ENCODE measurements at regions not wholly inside any gene's neighbourhood (a gene's known extent, or its start where the extent isn't known, plus 50 kb on each side); places are given as distances from the start of the nearest gene placed in this dataset.

- Mint-ChIP-seq H3K9me3 (ENCODE audit: low read depth) (no peaks in the 10 kb centered on the region), H3K27me3 (ENCODE audit: low read depth) (peaks cover 5% of the 10 kb centered on the region), H3K36me3 (ENCODE audit: low read depth) (peaks cover 2% of the 10 kb centered on the region)
Observed at GRCh38 chr12:107275530-107275929, 182.2 kb upstream of the CRY1 start.

DNA sequence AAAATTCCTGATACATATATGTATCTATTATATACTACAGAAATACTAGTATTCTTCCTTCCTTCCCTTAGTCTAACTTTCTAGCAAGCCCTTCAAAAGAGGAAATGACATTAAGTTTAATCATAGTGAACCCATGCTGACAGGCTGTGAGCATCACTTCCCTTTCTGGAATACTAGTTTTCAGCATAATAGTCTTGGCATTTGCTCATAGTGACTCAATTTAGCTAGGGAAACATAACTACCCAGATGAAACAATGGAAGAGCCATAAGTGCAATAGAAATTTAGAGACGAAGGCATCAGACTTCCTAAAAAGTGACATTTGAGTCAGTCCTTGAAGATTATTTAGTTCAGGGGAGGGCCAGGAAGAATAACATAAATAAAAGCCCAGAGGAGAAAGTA lies 184.5 kb upstream of the CRY1 start:
- DNase-seq (ENCODE audit: low spot score): no peak

More at GRCh38 chr12:107275530-107275929, 182.2 kb upstream of the CRY1 start:
- Mint-ChIP-seq H3K4me3 (ENCODE audit: unreplicated experiment) (no peak overlapping the region), H3K4me1 (ENCODE audit: low read depth) (no peaks in the 10 kb centered on the region), H3K27ac (ENCODE audit: unreplicated experiment) (no peak overlapping the region)
- TF ChIP-seq, protein P1, sequence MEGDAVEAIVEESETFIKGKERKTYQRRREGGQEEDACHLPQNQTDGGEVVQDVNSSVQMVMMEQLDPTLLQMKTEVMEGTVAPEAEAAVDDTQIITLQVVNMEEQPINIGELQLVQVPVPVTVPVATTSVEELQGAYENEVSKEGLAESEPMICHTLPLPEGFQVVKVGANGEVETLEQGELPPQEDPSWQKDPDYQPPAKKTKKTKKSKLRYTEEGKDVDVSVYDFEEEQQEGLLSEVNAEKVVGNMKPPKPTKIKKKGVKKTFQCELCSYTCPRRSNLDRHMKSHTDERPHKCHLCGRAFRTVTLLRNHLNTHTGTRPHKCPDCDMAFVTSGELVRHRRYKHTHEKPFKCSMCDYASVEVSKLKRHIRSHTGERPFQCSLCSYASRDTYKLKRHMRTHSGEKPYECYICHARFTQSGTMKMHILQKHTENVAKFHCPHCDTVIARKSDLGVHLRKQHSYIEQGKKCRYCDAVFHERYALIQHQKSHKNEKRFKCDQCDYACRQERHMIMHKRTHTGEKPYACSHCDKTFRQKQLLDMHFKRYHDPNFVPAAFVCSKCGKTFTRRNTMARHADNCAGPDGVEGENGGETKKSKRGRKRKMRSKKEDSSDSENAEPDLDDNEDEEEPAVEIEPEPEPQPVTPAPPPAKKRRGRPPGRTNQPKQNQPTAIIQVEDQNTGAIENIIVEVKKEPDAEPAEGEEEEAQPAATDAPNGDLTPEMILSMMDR (IDR thresholded peaks at IDR 0.05): no peak
- no peak for DNase-seq (ENCODE audit: low spot score)

GRCh38 chr12:107282628-107283027 lies 189.3 kb upstream of the CRY1 start:
- Mint-ChIP-seq H3K27me3 (ENCODE audit: low read depth) (peaks cover 3% of the 10 kb centered on the region), H3K36me3 (ENCODE audit: low read depth) (peaks cover 3% of the 10 kb centered on the region), H3K27ac (ENCODE audit: unreplicated experiment) (no peak overlapping the region), H3K9me3 (ENCODE audit: low read depth) (peaks cover 2% of the 10 kb centered on the region), H3K4me1 (ENCODE audit: low read depth) (no peaks in the 10 kb centered on the region), H3K4me3 (ENCODE audit: unreplicated experiment) (no peak overlapping the region)
- no peak for DNase-seq (ENCODE audit: low spot score)
- TF ChIP-seq, protein P1 (IDR thresholded peaks at IDR 0.05): no peak

More for the DNA sequence above, 184.5 kb upstream of the CRY1 start:
- Mint-ChIP-seq H3K27ac (ENCODE audit: unreplicated experiment) (no peak overlapping the region), H3K4me1 (ENCODE audit: low read depth) (no peaks in the 10 kb centered on the region), H3K27me3 (ENCODE audit: low read depth) (peaks cover 3% of the 10 kb centered on the region), H3K36me3 (ENCODE audit: low read depth) (peaks cover 3% of the 10 kb centered on the region), H3K4me3 (ENCODE audit: unreplicated experiment) (no peak overlapping the region), H3K9me3 (ENCODE audit: low read depth) (no peaks in the 10 kb centered on the region)
- TF ChIP-seq, protein P1 (IDR thresholded peaks at IDR 0.05): no peak

DNA sequence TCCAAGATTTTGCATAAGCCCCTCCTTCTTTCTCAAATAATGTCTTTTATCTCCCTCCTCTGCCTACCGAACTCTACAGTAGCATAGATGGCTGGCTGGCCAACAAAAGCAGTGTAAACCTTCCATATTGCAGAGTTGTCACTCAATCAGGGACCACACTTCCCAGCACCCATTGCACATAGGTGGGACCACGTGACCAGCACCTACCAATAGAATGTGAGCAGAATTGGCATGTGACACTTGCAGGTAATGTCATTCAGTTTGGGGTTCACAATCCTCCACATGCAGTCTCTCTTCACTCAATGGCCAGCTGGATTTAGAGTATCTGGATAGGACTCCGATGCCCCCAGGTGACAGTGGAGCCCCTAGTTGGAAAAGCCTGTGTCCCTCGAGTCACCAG lies 190.3 kb upstream of the CRY1 start:
- H3K4me1 Mint-ChIP-seq (ENCODE audit: low read depth): no peaks in the 10 kb centered on the region
- no peak for DNase-seq (ENCODE audit: low spot score)
- H3K27ac Mint-ChIP-seq (ENCODE audit: unreplicated experiment): no peak overlapping the region
- H3K36me3 Mint-ChIP-seq (ENCODE audit: low read depth): peaks cover 3% of the 10 kb centered on the region
- peaks cover 2% of the 10 kb centered on the region for H3K9me3 Mint-ChIP-seq (ENCODE audit: low read depth)
- TF ChIP-seq, protein P1 (IDR thresholded peaks at IDR 0.05): no peak
- H3K4me3 Mint-ChIP-seq (ENCODE audit: unreplicated experiment): no peak overlapping the region
- H3K27me3 Mint-ChIP-seq (ENCODE audit: low read depth): peaks cover 8% of the 10 kb centered on the region

GRCh38 chr12:107284692-107285091 lies 191.3 kb upstream of the CRY1 start:
- Mint-ChIP-seq H3K9me3 (ENCODE audit: low read depth) (peaks cover 2% of the 10 kb centered on the region), H3K27ac (ENCODE audit: unreplicated experiment) (no peak overlapping the region), H3K4me1 (ENCODE audit: low read depth) (no peaks in the 10 kb centered on the region)

More at GRCh38 chr12:107284692-107285091, 191.3 kb upstream of the CRY1 start:
- no peak for DNase-seq (ENCODE audit: low spot score)
- peaks cover 3% of the 10 kb centered on the region for H3K36me3 Mint-ChIP-seq (ENCODE audit: low read depth)
- H3K4me3 Mint-ChIP-seq (ENCODE audit: unreplicated experiment): no peak overlapping the region
- TF ChIP-seq, protein P1 (IDR thresholded peaks at IDR 0.05): no peak
- H3K27me3 Mint-ChIP-seq (ENCODE audit: low read depth): peaks cover 10% of the 10 kb centered on the region

Measured in chondrocyte (in vitro differentiated cells).